ENCODE measurements at regions not wholly inside any gene's neighbourhood (a gene's known extent, or its start where the extent isn't known, plus 50 kb on each side); places are given as distances from the start of the nearest gene placed in this dataset.

DNA sequence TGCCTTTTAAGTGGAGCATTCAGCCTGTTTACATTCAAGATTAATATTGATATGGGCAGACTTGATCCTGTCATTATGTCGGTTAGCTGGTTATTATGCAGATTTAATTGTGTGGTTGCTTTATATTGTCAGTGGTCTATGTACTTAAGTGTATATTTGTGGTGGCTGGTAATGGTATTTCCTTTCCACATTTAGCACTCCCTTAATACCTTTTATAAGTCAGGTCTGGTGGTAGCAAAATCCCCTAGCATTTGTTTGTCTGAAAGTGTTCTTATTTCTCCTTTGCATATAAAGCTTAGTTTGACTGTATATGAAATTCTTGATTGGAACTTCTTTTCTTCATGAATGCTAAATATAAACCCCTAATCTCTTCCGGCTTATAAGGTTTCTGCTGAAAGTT, 403.7 kb upstream of the EPHA5 start:
- Histone ChIP-seq H3K27me3 (no peaks in the 10 kb centered on the region), H3K27ac (no peak overlapping the region), H3K9me3 (peaks cover 0 to 3% (median 0%) of the 10 kb centered on the region in 4 donors), H3K36me3 (no peaks in the 10 kb centered on the region), H3K4me1 (no peaks in the 10 kb centered on the region), H3K4me3 (no peak overlapping the region)
- intact Hi-C loops (cut with DNase I), result no loop called here
- DNase-seq, result no peak
- TF ChIP-seq, protein P1, sequence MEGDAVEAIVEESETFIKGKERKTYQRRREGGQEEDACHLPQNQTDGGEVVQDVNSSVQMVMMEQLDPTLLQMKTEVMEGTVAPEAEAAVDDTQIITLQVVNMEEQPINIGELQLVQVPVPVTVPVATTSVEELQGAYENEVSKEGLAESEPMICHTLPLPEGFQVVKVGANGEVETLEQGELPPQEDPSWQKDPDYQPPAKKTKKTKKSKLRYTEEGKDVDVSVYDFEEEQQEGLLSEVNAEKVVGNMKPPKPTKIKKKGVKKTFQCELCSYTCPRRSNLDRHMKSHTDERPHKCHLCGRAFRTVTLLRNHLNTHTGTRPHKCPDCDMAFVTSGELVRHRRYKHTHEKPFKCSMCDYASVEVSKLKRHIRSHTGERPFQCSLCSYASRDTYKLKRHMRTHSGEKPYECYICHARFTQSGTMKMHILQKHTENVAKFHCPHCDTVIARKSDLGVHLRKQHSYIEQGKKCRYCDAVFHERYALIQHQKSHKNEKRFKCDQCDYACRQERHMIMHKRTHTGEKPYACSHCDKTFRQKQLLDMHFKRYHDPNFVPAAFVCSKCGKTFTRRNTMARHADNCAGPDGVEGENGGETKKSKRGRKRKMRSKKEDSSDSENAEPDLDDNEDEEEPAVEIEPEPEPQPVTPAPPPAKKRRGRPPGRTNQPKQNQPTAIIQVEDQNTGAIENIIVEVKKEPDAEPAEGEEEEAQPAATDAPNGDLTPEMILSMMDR (IDR thresholded peaks at IDR 0.05), result no peak
- TF ChIP-seq EP300 (IDR thresholded peaks at IDR 0.05) (no peak), POLR2A (IDR thresholded peaks at IDR 0.05) (no peak), POLR2AphosphoS5 (IDR thresholded peaks at IDR 0.05) (no peak)
- 82 to 93% methylated on average over 2 of the region's 2 CpGs for whole genome bisulfite sequencing, 2 donors

DNA sequence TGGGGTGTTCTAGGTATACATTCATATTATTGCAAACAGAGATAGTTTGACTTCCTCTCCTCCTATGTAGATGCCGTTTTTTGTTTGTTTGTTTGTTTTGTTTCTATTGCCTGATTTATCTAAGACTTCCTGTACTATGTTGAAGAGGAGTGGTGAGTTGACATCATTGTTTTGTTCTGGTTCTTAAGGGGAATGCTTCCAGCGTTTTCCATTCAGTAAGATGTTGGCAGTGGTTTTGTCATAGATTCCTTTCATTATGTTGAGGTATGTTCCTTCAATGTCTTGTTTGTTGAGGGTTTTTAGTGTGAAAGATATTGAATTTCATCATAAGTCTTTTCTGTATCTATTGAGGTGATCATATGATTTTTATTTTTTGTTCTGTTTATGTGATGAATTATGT, 401.6 kb upstream of the EPHA5 start:
- intact Hi-C loops (cut with DNase I), result no loop called here
- no peaks in the 10 kb centered on the region for H3K36me3 ChIP-seq
- no peak overlapping the region for H3K27ac ChIP-seq
- no peak overlapping the region for H3K4me3 ChIP-seq
- no peaks in the 10 kb centered on the region for H3K27me3 ChIP-seq
- TF ChIP-seq EP300 (IDR thresholded peaks at IDR 0.05) (no peak), POLR2AphosphoS5 (IDR thresholded peaks at IDR 0.05) (no peak), POLR2A (IDR thresholded peaks at IDR 0.05) (no peak)
- TF ChIP-seq, protein P1 (IDR thresholded peaks at IDR 0.05), result no peak
- peaks cover 0 to 3% (median 0%) of the 10 kb centered on the region in 4 donors for H3K9me3 ChIP-seq
- 63 to 66% methylated on average over 2 of the region's 2 CpGs for WGBS, 2 donors
- DNase-seq, result no peak
- no peaks in the 10 kb centered on the region for H3K4me1 ChIP-seq

DNA sequence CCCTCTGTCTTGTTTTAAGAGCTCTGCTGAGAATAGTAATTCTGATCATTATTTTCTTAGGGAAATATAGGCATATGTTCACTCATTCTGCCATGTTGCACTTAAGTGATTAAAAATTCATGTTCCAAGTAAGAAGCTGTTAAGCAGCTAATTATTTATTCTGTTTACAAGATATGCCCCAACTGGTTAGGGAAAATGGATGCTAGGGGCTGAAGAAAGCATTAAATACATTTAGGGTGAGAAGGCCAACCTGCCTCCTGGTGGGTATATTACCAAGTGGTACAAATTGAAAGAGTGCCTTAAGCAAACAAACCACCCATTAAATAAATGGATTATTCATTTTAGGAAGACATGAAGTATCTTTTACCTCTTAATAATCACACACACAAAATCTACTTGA, 392.6 kb upstream of the EPHA5 start:
- no peaks in the 10 kb centered on the region for H3K36me3 ChIP-seq
- peaks cover 0 to 5% (median 0%) of the 10 kb centered on the region in 4 donors for H3K4me1 ChIP-seq
- no peak overlapping the region for H3K27ac ChIP-seq
- intact Hi-C loops (cut with DNase I), result no loop called here
- no peaks in the 10 kb centered on the region for H3K9me3 ChIP-seq
- H3K27me3 ChIP-seq, result no peaks in the 10 kb centered on the region
- TF ChIP-seq POLR2AphosphoS5 (IDR thresholded peaks at IDR 0.05), result no peak
- TF ChIP-seq POLR2A (IDR thresholded peaks at IDR 0.05), result no peak
- TF ChIP-seq, protein P1 (IDR thresholded peaks at IDR 0.05), result no peak
- TF ChIP-seq EP300 (IDR thresholded peaks at IDR 0.05), result no peak
- no peak for DNase-seq
- no peak overlapping the region for H3K4me3 ChIP-seq

DNA sequence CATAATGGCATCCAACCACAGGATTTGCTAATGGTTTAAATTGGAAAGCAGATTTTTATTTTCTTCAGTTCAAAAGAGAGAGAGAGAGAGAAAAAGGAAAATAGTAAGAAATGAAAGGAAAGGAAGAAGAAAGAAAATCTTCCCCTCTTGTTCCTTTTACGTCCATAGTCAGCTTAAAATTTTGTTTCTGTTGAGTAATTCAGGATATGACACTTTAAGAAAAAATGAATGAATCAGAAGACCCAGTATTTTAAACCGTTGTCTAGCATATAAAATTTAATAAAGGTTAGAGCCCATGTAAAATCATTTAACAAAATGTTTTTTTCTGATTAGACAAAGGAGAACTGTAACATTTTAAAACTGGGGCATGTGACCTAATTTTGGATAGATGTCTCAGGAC, 391.8 kb upstream of the EPHA5 start:
- Histone ChIP-seq H3K27me3 (no peaks in the 10 kb centered on the region), H3K4me3 (no peak overlapping the region), H3K27ac (no peak overlapping the region), H3K9me3 (no peaks in the 10 kb centered on the region), H3K36me3 (no peaks in the 10 kb centered on the region), H3K4me1 (peaks cover 0 to 5% (median 0%) of the 10 kb centered on the region in 4 donors)
- intact Hi-C loops (cut with DNase I), result no loop called here
- no peak for DNase-seq
- WGBS, 2 donors, result 70% methylated on average over 2 of the region's 2 CpGs
- TF ChIP-seq EP300 (IDR thresholded peaks at IDR 0.05) (no peak), POLR2A (IDR thresholded peaks at IDR 0.05) (no peak), POLR2AphosphoS5 (IDR thresholded peaks at IDR 0.05) (no peak)
- TF ChIP-seq, protein P1 (IDR thresholded peaks at IDR 0.05), result no peak

DNA sequence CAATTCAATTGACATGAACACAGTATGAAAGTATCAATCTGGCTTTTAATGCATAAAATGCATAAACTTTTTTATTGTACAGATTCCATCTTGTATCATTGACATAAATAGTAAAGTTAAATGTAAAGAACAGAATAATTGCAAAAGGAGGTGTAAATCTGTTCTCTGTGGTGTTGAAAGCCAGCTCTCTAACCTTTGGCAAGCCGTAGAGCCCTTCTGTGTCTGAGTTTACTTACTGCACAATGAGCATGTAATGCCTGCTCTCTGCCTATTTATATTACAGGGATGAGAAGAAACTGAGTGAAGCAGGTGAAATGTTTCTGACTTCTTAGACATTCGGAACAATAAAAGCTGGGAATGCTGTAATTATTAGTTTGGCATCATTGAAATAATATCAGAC, 389.3 kb upstream of the EPHA5 start:
- peaks cover 0 to 5% (median 0%) of the 10 kb centered on the region in 4 donors for H3K4me1 ChIP-seq
- WGBS, 2 donors, result 63 to 72% methylated on average over 2 of the region's 2 CpGs
- no peak for DNase-seq
- H3K36me3 ChIP-seq, result no peaks in the 10 kb centered on the region
- no peak overlapping the region for H3K4me3 ChIP-seq
- no peaks in the 10 kb centered on the region for H3K9me3 ChIP-seq
- no peak overlapping the region for H3K27ac ChIP-seq
- intact Hi-C loops (cut with DNase I), result no loop called here
- no peak for TF ChIP-seq POLR2A (IDR thresholded peaks at IDR 0.05)
- TF ChIP-seq, protein P1 (IDR thresholded peaks at IDR 0.05), result no peak
- H3K27me3 ChIP-seq, result no peaks in the 10 kb centered on the region
